ENCODE measurements at regions not wholly inside any gene's neighbourhood (a gene's known extent, or its start where the extent isn't known, plus 50 kb on each side); places are given as distances from the start of the nearest gene placed in this dataset.

- TF ChIP-seq, protein P1, sequence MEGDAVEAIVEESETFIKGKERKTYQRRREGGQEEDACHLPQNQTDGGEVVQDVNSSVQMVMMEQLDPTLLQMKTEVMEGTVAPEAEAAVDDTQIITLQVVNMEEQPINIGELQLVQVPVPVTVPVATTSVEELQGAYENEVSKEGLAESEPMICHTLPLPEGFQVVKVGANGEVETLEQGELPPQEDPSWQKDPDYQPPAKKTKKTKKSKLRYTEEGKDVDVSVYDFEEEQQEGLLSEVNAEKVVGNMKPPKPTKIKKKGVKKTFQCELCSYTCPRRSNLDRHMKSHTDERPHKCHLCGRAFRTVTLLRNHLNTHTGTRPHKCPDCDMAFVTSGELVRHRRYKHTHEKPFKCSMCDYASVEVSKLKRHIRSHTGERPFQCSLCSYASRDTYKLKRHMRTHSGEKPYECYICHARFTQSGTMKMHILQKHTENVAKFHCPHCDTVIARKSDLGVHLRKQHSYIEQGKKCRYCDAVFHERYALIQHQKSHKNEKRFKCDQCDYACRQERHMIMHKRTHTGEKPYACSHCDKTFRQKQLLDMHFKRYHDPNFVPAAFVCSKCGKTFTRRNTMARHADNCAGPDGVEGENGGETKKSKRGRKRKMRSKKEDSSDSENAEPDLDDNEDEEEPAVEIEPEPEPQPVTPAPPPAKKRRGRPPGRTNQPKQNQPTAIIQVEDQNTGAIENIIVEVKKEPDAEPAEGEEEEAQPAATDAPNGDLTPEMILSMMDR (IDR thresholded peaks at IDR 0.05) = no peak
- TF ChIP-seq POLR2A (IDR thresholded peaks at IDR 0.05) (no peak), EP300 (IDR thresholded peaks at IDR 0.05) (no peak)
Observed at GRCh38 chr4:174406383-174406782, 115.9 kb downstream of the HPGD start.
